Ascending aorta (tissue), 2 donors: ENCODE measurements at regions not wholly inside any gene's neighbourhood (a gene's known extent, or its start where the extent isn't known, plus 50 kb on each side); places are given as distances from the start of the nearest gene placed in this dataset.

Experiments used
- DNase-seq, 2 donors: peaks; one replicate each; pipeline ENCODE4 v3.0.0-alpha.2; 2019; ENCODE audit warnings: low spot score in 2 of 2
- H3K27ac ChIP-seq, 2 donors: fragments of 200-600 bp; sonication (generic); one replicate each; pipeline ENCODE4 v1.5.1; 2016 to 2017; ENCODE audit warnings: mild to moderate bottlenecking in 1 of 2
- H3K27me3 ChIP-seq: fragments of 200-600 bp; sonication (generic); one replicate; pipeline ENCODE4 v1.5.1; 2017
- H3K36me3 ChIP-seq, 2 donors: fragments of 200-600 bp; sonication (generic); one replicate each; pipeline ENCODE4 v1.5.1; 2016
- H3K4me1 ChIP-seq, 2 donors: fragments of 200-600 bp; sonication (generic); one replicate each; pipeline ENCODE4 v1.5.1; 2016 to 2017; ENCODE audit warnings: mild to moderate bottlenecking in 1 of 2
- H3K4me3 ChIP-seq, 2 donors: fragments of 200-600 bp; sonication (generic); one replicate each; pipeline ENCODE4 v1.5.1; 2016 to 2017; ENCODE audit warnings: mild to moderate bottlenecking in 1 of 2
- H3K9me3 ChIP-seq, 2 donors: fragments of 200-600 bp; sonication (generic); one replicate each; pipeline ENCODE4 v1.5.1; 2016
- CTCF ChIP-seq, 3 experiments: fragments of 200-600 bp in 2 of 3; fragments of 450-650 bp in 1 of 3; sonication (generic) in 2 of 3; IDR thresholded peaks; one replicate each; pipeline ENCODE4 v1.5.1; 2016 to 2019; ENCODE audit warnings: antibody characterized with exemption in 3 of 3, mild to moderate bottlenecking in 1 of 3, moderate library complexity in 1 of 3
- intact Hi-C: fragments of 100-400 bp; cut with DNase I; formaldehyde crosslinking; loops from one replicate; pipeline ENCODE4 v1.15.1; 2023

GRCh38 chr13:34002924-34003323 lies 185.0 kb downstream of the RFC3 start:
- Histone ChIP-seq H3K27ac (no peak overlapping the region), H3K4me3 (no peak overlapping the region), H3K36me3 (no peaks in the 10 kb centered on the region), H3K9me3 (no peaks in the 10 kb centered on the region), H3K4me1 (no peaks in the 10 kb centered on the region), H3K27me3 (no peaks in the 10 kb centered on the region)
- intact Hi-C loops, result no loop called here
- DNase-seq, result no peak
- TF ChIP-seq CTCF (IDR thresholded peaks at IDR 0.05), result no peak

GRCh38 chr13:34003656-34004055 lies 185.7 kb downstream of the RFC3 start:
- intact Hi-C loops, result no loop called here
- H3K4me1 ChIP-seq, result no peaks in the 10 kb centered on the region
- TF ChIP-seq CTCF (IDR thresholded peaks at IDR 0.05), result no peak
- no peaks in the 10 kb centered on the region for H3K9me3 ChIP-seq
- H3K27ac ChIP-seq, result no peak overlapping the region
- H3K4me3 ChIP-seq, result no peak overlapping the region
- H3K27me3 ChIP-seq, result no peaks in the 10 kb centered on the region
- H3K36me3 ChIP-seq, result no peaks in the 10 kb centered on the region
- DNase-seq, result no peak

GRCh38 chr13:34004676-34005075 lies 186.7 kb downstream of the RFC3 start:
- intact Hi-C loops, result no loop called here
- TF ChIP-seq CTCF (IDR thresholded peaks at IDR 0.05), result no peak
- no peak for DNase-seq
- Histone ChIP-seq H3K9me3 (no peaks in the 10 kb centered on the region), H3K4me1 (no peaks in the 10 kb centered on the region), H3K27ac (no peak overlapping the region), H3K27me3 (no peaks in the 10 kb centered on the region), H3K4me3 (no peak overlapping the region), H3K36me3 (no peaks in the 10 kb centered on the region)

GRCh38 chr13:34006011-34006410 lies 188.1 kb downstream of the RFC3 start:
- no peak for TF ChIP-seq CTCF (IDR thresholded peaks at IDR 0.05)
- Histone ChIP-seq H3K27ac (no peak overlapping the region), H3K27me3 (no peaks in the 10 kb centered on the region)

GRCh38 chr13:34011552-34012085 lies 193.7 kb downstream of the RFC3 start:
- H3K27me3 ChIP-seq, result no peaks in the 10 kb centered on the region
- H3K4me3 ChIP-seq, result no peak overlapping the region
- no peaks in the 10 kb centered on the region for H3K36me3 ChIP-seq
- H3K4me1 ChIP-seq, result no peaks in the 10 kb centered on the region
- H3K9me3 ChIP-seq, result no peaks in the 10 kb centered on the region
- intact Hi-C loops, result no loop called here
- no peak for TF ChIP-seq CTCF (IDR thresholded peaks at IDR 0.05)
- H3K27ac ChIP-seq, result no peak overlapping the region
- DNase-seq, result no peak

More at GRCh38 chr13:34006011-34006410, 188.1 kb downstream of the RFC3 start:
- intact Hi-C loops, result no loop called here
- H3K9me3 ChIP-seq, result no peaks in the 10 kb centered on the region
- H3K36me3 ChIP-seq, result no peaks in the 10 kb centered on the region
- no peaks in the 10 kb centered on the region for H3K4me1 ChIP-seq
- no peak overlapping the region for H3K4me3 ChIP-seq
- no peak for DNase-seq

- H3K4me1 ChIP-seq, result no peaks in the 10 kb centered on the region
- no peak for DNase-seq
- H3K9me3 ChIP-seq, result no peaks in the 10 kb centered on the region
- H3K36me3 ChIP-seq, result no peaks in the 10 kb centered on the region
- no peak for TF ChIP-seq CTCF (IDR thresholded peaks at IDR 0.05)
- H3K27ac ChIP-seq, result no peak overlapping the region
- intact Hi-C loops, result no loop called here
- H3K4me3 ChIP-seq, result no peak overlapping the region
- no peaks in the 10 kb centered on the region for H3K27me3 ChIP-seq
Measured at GRCh38 chr13:34012382-34012781, 194.4 kb downstream of the RFC3 start.
